Caco-2 (cell line): ENCODE measurements at regions not wholly inside any gene's neighbourhood (a gene's known extent, or its start where the extent isn't known, plus 50 kb on each side); places are given as distances from the start of the nearest gene placed in this dataset.

Source experiments
- BruUV-seq: library from RNA; stranded (reverse); fragments of 400-500 nt; replicated peaks from 2 replicates; lab custom pipeline; 2021; lab: Mats Ljungman, UMichigan
- CTCF ChIA-PET: fragments of 300-600 bp; sonication (Branson Sonifier 250); formaldehyde crosslinking; loops from one replicate; lab custom pipeline; 2022; ENCODE audit warnings: antibody characterized with exemption; lab: Charles Lee
- POLR2A ChIA-PET: fragments of 300-600 bp; sonication (Branson Sonifier 250); formaldehyde crosslinking; loops from one replicate; lab custom pipeline; 2022; ENCODE audit warnings: antibody characterized with exemption; lab: Charles Lee
- DNase-seq, 2 experiments: peaks; one replicate each; pipeline versions ENCODE4 v3.0.0 to v3.0.0-alpha.2; 2020 to 2022
- H3K27me3 ChIP-seq: replicated peaks from 2 replicates; pipeline ENCODE4 v1.6.0; 2011; ENCODE audit warnings: low read length; ENCODE audit not compliant: control insufficient read depth, insufficient read depth
- H3K36me3 ChIP-seq: 2 replicates; pipeline ENCODE4 v1.5.1; 2011; ENCODE audit warnings: low read length; ENCODE audit not compliant: control insufficient read depth, insufficient read depth
- H3K4me1 ChIP-seq: fragments of 250-450 bp; sonication (Bioruptor Pico); 2 replicates; pipeline ENCODE4 v1.5.1; 2020; ENCODE audit warnings: mild to moderate bottlenecking
- H3K4me3 ChIP-seq: 2 replicates; pipeline ENCODE4 v1.5.1; 2011; ENCODE audit warnings: low read depth, mild to moderate bottlenecking, control low read depth, low read length
- H3K9me3 ChIP-seq: fragments of 250-450 bp; sonication (Bioruptor Pico); 2 replicates; pipeline ENCODE4 v1.5.1; 2020; ENCODE audit warnings: mild to moderate bottlenecking, moderate library complexity
- H3K27ac Mint-ChIP-seq: one replicate; pipeline ENCODE4 v1.8.0; 2022; ENCODE audit warnings: mixed read lengths; ENCODE audit not compliant: unreplicated experiment
- H3K27me3 Mint-ChIP-seq: one replicate; pipeline ENCODE4 v1.8.0; 2022; ENCODE audit warnings: mixed read lengths; ENCODE audit not compliant: insufficient read depth, unreplicated experiment
- H3K36me3 Mint-ChIP-seq: one replicate; pipeline ENCODE4 v1.8.0; 2022; ENCODE audit warnings: mild to moderate bottlenecking, mixed read lengths; ENCODE audit not compliant: insufficient read depth, unreplicated experiment
- H3K4me1 Mint-ChIP-seq: one replicate; pipeline ENCODE4 v1.8.0; 2022; ENCODE audit warnings: low read depth, mixed read lengths; ENCODE audit not compliant: unreplicated experiment
- H3K4me3 Mint-ChIP-seq: one replicate; pipeline ENCODE4 v1.8.0; 2022; ENCODE audit warnings: mild to moderate bottlenecking, moderate library complexity, mixed read lengths; ENCODE audit not compliant: unreplicated experiment
- H3K9me3 Mint-ChIP-seq: one replicate; pipeline ENCODE4 v1.8.0; 2022; ENCODE audit warnings: mixed read lengths; ENCODE audit not compliant: unreplicated experiment
- intact Hi-C: fragments of 100-400 bp; cut with micrococcal nuclease; formaldehyde crosslinking; loops from one replicate; pipeline ENCODE4 v1.10.0; 2022; ENCODE audit not compliant: unreplicated experiment
- TF ChIP-seq, protein P1 (sequence below), 2 experiments: fragments of 200-600 bp in 1 of 2; IDR thresholded peaks; 1 replicate in 1 of 2; 2 replicates in 1 of 2; pipeline versions ENCODE4 v1.5.1 to v1.8.0; 2011 to 2022; ENCODE audit warnings: antibody characterized with exemption in 1 of 2, control low read depth in 1 of 2, inconsistent platforms in 1 of 2, low read depth in 1 of 2, low read length in 1 of 2, mild to moderate bottlenecking in 1 of 2, moderate library complexity in 1 of 2; ENCODE audit not compliant: insufficient read depth in 1 of 2, severe bottlenecking in 1 of 2, unreplicated experiment in 1 of 2

DNA sequence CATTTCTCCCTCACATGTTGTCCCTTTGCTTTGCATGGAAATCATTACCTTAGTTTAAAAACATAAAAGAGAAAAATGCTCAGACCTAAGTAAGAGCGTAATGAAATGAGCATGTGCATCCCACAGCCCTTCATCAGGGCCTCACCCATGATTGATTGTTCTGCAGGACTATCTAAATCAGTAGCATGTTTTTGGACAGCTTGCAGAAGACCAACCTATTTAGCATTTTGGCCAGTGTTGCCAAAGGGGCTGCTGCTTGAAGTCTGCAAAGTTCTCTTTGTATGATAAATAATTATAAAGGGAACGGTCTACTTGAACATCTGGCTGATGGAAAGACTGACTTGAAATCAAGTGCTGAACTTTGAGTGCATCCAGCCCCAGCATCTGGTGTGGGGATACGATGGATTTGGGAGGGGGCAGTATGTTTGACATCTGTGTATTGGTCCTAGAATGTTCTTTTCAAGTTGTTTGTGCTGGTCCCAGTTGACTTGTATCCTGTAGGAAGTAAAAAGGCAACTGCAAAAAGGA is 76.1 kb upstream of the LIMCH1 start:
- POLR2A ChIA-PET, result no interaction called here
- no peaks in the 10 kb centered on the region for H3K27me3 Mint-ChIP-seq
- H3K36me3 Mint-ChIP-seq, result no peaks in the 10 kb centered on the region
- Histone ChIP-seq H3K4me1 (no peaks in the 10 kb centered on the region), H3K9me3 (no peaks in the 10 kb centered on the region), H3K36me3 (no peaks in the 10 kb centered on the region), H3K27me3 (no peaks in the 10 kb centered on the region), H3K4me3 (no peak overlapping the region)
- TF ChIP-seq, protein P1, sequence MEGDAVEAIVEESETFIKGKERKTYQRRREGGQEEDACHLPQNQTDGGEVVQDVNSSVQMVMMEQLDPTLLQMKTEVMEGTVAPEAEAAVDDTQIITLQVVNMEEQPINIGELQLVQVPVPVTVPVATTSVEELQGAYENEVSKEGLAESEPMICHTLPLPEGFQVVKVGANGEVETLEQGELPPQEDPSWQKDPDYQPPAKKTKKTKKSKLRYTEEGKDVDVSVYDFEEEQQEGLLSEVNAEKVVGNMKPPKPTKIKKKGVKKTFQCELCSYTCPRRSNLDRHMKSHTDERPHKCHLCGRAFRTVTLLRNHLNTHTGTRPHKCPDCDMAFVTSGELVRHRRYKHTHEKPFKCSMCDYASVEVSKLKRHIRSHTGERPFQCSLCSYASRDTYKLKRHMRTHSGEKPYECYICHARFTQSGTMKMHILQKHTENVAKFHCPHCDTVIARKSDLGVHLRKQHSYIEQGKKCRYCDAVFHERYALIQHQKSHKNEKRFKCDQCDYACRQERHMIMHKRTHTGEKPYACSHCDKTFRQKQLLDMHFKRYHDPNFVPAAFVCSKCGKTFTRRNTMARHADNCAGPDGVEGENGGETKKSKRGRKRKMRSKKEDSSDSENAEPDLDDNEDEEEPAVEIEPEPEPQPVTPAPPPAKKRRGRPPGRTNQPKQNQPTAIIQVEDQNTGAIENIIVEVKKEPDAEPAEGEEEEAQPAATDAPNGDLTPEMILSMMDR (IDR thresholded peaks at IDR 0.05; ENCODE audit: insufficient read depth in 1 of 2, low read depth in 1 of 2, low read length in 1 of 2, severe bottlenecking in 1 of 2, unreplicated experiment in 1 of 2), result no peak
- peaks cover 15% of the 10 kb centered on the region for H3K4me1 Mint-ChIP-seq
- no TSS peak for BruUV-seq
- intact Hi-C loops, result no loop called here
- H3K9me3 Mint-ChIP-seq, result no peaks in the 10 kb centered on the region
- CTCF ChIA-PET, result no interaction called here
- no peak overlapping the region for H3K27ac Mint-ChIP-seq
- no peak overlapping the region for H3K4me3 Mint-ChIP-seq
- no peak for DNase-seq

DNA sequence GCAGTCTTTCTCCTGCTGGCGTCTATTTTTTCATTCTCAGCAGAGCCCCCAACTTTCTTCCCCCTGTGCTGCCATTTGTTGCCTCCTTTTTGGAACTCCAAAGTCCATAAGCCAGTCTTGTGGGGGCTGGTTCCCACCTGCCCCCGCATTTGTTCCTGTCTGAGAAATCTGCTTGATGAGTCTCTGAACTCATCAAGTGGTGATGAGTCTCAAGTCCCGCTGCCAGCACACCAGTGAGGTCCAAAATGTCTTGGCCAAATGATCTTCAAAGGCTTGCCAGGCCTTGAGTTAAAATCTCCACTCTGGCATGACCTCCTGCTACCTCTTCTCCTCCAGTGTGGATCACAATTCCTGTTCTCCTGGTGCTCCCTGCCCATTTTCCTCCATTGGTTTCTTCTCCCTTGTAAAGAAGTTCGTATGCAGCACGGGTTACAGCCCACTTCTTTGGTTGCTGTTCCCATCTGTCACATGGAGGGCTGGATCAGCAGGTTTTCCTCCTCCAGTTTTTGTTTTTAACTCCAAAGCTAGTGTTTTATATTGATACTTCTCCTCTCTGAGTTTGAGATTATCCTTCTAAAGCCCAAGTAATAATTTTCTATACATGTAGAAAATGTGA is 72.7 kb upstream of the LIMCH1 start:
- no peak overlapping the region for H3K4me3 Mint-ChIP-seq
- no peaks in the 10 kb centered on the region for H3K36me3 Mint-ChIP-seq
- Histone ChIP-seq H3K4me1 (no peaks in the 10 kb centered on the region), H3K36me3 (no peaks in the 10 kb centered on the region), H3K4me3 (no peak overlapping the region), H3K27me3 (no peaks in the 10 kb centered on the region), H3K9me3 (no peaks in the 10 kb centered on the region)
- CTCF ChIA-PET, result no interaction called here
- BruUV-seq, result no TSS peak
- intact Hi-C loops, result no loop called here
- H3K27ac Mint-ChIP-seq, result no peak overlapping the region
- TF ChIP-seq, protein P1 (IDR thresholded peaks at IDR 0.05; ENCODE audit: insufficient read depth in 1 of 2, low read depth in 1 of 2, low read length in 1 of 2, severe bottlenecking in 1 of 2, unreplicated experiment in 1 of 2), result no peak
- DNase-seq, result no peak
- H3K4me1 Mint-ChIP-seq, result peaks cover 18% of the 10 kb centered on the region
- H3K9me3 Mint-ChIP-seq, result peaks cover 5% of the 10 kb centered on the region
- H3K27me3 Mint-ChIP-seq, result no peaks in the 10 kb centered on the region
- POLR2A ChIA-PET, result no interaction called here

DNA sequence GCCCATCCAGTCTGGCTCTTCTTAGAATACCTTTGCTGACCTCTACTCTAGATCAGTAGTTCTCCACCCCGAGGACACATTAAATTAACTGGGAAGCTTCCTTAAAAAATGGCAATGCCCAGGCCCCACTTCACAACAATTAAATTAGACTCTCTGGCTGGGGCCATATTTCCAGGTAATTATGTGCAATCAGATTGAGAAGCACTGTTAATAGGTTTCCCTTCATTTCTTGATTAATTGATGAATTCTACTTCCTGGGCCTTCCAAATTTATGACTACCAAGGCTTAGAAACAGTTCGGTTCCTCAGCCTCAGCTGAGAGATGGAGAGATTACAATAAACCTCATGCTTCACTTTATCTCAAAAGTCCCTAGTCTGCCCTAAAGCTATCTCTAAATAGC is 71.7 kb upstream of the LIMCH1 start:
- H3K9me3 Mint-ChIP-seq, result peaks cover 11% of the 10 kb centered on the region
- H3K4me1 ChIP-seq, result no peaks in the 10 kb centered on the region
- H3K27me3 ChIP-seq, result no peaks in the 10 kb centered on the region
- POLR2A ChIA-PET, result no interaction called here
- peaks cover 24% of the 10 kb centered on the region for H3K4me1 Mint-ChIP-seq
- H3K36me3 Mint-ChIP-seq, result no peaks in the 10 kb centered on the region
- H3K9me3 ChIP-seq, result no peaks in the 10 kb centered on the region
- no peak overlapping the region for H3K4me3 ChIP-seq
- no peak overlapping the region for H3K4me3 Mint-ChIP-seq
- CTCF ChIA-PET, result no interaction called here
- intact Hi-C loops, result no loop called here
- H3K27ac Mint-ChIP-seq, result no peak overlapping the region
- no peaks in the 10 kb centered on the region for H3K36me3 ChIP-seq
- H3K27me3 Mint-ChIP-seq, result no peaks in the 10 kb centered on the region
- TF ChIP-seq, protein P1 (IDR thresholded peaks at IDR 0.05; ENCODE audit: insufficient read depth in 1 of 2, low read depth in 1 of 2, low read length in 1 of 2, severe bottlenecking in 1 of 2, unreplicated experiment in 1 of 2), result no peak
- BruUV-seq, result no TSS peak
- DNase-seq, result no peak
